HUDEP-2 (cell line): ENCODE measurements at regions not wholly inside any gene's neighbourhood (a gene's known extent, or its start where the extent isn't known, plus 50 kb on each side); places are given as distances from the start of the nearest gene placed in this dataset.

Experiments
- DNase-seq, 76 experiments: peaks; one replicate each; lab custom pipeline; 2025; ENCODE audit not compliant: unreplicated experiment in 76 of 76; lab: John Stamatoyannopoulos, UW

DNA sequence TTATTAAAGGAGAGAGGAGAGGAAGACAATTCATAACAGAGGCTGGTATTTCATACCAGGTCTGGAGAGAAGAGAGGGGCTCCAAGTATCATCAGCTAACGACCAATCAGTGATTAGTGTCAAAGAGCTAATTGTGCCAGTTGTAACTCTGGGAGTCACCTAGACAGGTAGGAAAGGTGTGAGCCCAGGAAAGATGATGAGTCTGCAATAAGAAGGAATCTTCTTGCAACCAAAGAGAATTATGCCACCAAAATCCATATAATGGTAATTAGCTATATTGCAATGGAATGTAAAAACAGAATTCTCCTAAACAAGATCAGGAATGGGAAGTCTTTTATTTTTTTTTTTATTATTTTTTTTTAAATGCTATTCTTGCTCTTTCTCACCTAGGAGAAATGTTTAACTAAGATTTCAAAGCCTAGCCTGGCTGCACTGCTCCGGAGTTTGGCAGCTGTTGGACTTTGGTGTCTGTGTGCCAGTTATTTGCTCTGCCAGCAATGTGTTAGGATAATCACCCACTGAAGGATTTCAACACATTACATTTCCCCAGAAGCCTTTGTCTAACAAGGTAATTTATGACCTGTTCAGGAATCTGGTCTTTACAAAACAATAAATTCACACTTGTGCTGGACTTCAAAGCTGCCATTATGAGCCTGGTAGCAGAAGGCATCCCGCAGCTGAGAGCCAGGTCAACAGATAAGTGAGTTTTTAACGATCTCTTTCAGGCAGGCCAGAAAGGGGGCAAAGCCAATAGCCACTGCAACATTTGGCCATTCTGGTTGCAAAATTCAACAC is 89.4 kb downstream of the FOXB1 start:
- DNase-seq = no peak

DNA sequence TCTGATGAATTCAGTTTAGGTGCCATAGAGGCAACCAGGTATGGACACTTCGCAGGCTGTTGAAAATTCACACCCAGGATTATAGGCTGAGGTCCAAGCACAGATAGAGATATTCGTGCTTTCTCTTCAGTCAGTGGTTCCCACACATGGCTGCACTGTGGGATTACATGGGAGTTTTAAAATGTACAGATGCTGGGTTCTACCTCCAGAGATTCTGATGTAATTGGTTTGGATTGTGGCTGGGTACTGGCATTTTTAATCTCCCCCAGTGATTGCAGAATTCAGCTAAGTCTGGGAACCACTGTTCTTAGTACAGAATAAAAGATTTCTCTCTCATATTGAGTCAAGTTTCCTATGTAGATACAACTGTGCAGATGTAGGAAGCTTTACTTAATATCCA is 91.6 kb downstream of the FOXB1 start:
- DNase-seq = no peak

DNA sequence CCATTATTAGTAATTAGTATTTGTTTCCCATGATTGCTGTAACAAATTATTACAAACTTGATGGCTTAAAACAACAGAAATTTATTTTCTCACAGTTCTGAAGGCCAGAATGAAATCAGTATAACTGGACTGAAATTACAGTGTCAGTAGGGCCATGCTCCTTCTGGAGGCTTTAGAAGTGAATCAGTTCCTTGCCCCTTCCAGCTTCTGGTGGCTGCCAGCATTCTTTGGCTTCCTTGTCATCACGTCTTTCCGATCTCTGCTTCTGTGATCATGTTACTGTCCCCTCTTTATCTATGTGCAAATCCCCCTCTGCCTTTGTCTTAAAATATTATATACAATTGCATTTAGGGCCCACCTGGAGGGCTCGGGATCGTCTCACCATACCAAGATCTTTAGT is 92.0 kb downstream of the FOXB1 start:
- no peak for DNase-seq

DNA sequence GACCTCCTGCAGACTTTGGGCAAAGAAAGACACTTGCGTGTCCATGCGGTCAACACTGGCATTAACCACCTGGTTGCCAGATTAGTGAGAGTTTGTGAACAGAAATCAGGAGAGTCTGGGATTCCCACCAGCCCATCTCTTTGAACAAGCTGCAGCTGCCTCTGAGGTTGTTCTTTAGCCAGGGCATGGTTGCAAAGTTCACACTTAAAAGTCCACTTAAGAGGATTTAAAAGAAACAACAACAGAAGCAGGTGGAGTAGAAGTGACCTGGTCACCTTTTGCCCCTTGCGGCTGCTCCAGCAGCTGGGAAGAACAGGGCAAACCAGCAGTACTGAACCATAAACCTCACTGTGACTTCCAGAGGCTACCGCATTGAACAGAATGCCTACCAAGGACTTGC is 97.3 kb downstream of the FOXB1 start:
- no peak for DNase-seq

DNA sequence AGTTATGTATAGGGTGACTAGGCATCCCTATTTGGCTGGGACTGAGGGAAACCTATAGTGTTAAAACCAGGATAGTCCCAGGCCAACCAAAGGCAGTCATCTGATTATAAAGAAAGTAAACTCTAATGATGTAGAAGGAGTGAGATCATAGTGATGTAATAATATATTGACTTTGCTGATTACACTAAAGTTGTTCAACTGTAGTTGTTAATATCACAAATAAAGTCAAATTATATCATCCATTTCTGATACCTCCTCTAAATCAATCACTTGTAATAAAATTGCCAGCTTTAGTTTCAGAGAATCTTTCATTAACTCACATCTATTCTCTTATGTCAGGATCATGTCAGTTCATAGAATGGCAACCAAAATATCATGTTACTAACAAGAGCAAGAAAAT is 98.6 kb downstream of the FOXB1 start:
- DNase-seq = no peak

DNA sequence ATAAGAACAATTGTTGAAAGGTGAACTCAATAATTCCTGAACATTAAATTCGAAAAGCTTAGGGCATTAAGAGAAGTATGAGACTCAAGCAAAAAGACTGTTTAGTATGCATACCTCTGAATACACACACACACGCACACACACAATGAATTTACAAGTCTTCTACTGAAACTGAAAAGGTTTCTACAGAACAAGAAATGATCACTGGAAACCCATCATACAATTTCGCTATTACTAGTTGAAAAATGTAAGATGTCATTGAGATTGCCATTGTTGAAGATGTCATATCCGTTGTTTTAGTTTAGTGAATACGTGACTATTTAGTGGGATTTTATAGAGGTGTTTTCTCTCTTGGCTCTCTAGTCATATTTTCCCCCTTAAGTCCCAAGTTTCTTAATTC is 106.8 kb downstream of the FOXB1 start:
- DNase-seq = no peak

DNA sequence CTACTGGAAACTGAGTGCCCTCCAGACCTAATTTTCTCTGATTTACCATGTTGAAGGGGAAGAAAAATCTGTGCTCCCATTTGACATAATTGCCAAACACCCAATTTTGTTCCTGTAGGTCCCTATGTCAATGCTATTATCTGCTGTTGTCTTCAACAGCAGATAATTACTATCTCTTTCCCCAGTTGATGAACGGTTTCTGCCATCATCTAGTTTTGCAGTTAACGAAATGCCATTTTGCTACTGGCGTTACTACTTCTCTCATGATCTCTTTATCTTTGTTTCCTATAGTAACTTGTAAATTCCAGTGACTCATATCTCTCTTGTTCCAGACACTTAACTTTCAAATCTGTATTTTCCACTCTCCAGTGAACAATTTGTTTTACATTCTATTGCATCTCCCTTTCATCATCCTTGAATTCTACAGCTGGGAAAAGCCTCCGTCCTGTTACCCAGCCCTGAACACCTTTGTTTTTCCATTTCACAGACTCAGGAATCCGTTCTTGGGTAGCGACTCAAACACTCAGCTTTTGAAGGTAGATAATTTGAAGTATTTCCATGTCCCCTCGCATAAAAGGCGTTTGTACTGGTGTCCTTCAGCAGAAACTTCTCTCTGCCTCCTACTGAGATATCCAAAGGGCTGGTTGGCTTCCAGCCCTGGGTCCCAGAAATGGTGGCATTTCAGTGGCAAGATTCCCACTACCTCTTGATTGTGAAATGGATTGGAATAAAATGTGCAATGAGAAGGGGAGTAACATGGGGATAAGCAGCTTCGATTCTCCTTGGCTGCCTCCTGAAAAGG is 111.7 kb downstream of the FOXB1 start:
- no peak for DNase-seq

DNA sequence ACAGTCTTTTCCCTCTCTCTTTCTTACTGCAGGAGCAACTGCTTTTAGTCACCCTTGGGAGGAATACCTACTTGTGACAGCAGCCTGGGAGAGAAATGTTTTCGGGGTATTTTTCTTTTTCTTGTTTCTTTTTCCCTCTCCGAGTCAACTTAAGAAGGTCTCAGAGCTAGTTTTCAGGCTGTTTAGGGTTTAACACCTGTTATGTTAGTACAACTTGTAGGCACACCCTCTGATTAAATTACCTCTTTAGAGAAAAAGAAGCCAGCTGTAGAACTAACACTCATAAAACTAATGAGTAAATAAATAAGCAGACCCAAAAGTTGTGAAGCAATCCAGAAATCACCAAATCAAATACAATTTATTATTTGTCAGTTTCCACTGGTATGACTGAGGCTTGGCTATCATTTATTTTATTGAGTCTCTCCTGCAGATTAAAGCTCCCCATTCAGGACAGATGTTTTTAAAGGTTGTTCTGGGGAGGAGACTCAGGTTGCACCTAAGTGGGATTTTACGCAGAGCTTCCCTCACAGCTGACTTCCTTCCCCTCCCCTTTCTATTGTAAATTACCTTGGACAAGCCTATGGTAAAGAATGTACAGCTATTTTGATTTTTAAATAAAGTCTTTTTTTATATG is 112.5 kb downstream of the FOXB1 start:
- DNase-seq = no peak

DNA sequence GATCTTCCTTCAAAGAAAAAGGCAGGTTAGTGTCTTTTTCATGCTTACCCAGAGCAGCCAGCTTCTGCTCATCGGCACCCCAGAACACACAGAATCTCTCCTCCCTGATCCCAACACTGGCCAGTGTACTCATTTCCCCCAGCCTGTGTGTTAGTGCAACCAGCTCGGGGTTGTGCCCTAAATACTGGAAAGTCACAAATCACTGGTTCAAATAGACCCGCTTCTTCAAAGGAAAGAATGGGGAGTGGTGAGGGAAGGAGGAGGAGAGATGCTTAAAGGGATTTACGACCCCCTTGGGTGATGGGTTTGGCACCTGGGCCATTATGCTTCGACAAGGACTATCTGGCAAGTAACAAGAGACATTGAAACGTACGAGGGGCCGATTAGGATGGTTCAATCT is 114.0 kb downstream of the FOXB1 start:
- DNase-seq = no peak

DNA sequence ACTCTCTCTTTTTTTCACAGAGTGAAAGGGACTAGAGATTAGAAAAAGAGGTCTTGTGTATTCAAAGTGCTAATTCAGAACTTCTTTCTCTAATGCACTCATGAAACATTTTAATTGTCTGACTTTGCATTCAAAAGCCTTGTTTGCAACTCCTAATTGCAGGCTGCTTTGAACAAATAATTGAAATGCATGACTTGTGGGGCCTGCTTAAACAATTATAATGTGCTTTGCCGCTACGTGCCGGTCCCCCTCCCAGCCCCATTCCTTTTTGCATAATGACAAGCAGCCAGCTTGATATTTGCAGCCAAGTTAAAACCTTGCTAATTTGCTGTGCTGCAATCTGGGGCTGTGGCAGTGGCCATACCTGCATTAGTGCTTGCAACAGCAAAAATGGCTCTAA is 114.5 kb downstream of the FOXB1 start:
- DNase-seq = no peak

DNA sequence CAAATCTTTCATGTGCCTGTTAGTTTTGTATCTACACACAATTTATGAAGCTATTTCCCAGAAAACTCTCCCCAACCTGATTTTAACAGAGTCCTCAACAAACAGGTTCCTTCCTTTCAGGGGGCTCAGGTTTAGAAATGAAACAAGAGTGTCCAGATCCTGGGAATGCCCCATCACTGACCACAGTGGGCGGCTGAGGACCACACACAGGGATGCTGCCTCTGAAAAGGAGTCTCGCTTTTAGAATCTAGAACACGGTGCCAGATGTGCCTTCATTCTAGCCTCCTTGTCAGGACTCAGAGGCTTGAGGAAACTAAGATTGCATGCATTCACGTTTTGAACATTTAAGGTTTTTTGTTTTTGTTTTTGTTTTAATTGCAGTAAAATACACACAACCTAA is 115.0 kb downstream of the FOXB1 start:
- DNase-seq = no peak

DNA sequence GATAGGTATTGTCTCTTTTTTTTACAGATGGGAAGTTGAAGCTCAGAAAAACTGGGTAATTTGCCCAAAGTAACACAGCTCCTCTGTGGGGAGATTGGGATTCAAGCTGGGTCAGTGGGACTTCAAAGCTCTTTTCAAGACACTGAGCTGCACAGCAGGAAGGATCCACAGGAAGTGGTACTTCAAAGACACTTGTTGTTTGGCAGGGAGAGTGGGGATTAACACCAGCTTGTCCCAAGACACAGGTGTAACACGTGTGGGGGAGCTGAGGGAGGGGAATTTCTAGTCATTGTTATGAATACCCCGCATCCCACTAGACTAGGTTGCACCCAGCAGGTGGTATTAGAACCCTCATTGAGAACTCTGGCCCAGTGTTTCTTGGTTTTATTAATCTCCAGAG is 116.0 kb downstream of the FOXB1 start:
- no peak for DNase-seq

DNA sequence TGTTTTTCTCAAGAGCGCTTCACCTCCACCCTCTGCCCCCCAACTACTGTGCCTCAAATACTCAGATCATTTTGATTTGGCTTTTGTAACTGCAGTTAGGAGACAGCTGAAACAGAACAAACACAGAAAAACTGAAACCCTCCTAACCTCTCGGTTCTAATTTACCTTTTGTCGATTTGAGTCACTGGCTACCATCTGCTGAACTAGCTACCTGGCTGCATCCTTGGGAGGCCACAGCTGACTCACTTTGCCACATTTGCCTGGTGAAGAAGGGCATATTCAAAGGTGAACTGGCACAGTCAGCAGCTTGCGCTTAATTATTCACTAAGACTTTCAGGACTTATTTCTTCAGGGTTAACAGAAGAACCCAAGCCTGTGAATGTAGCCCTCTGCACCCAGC is 117.7 kb downstream of the FOXB1 start:
- DNase-seq = no peak

DNA sequence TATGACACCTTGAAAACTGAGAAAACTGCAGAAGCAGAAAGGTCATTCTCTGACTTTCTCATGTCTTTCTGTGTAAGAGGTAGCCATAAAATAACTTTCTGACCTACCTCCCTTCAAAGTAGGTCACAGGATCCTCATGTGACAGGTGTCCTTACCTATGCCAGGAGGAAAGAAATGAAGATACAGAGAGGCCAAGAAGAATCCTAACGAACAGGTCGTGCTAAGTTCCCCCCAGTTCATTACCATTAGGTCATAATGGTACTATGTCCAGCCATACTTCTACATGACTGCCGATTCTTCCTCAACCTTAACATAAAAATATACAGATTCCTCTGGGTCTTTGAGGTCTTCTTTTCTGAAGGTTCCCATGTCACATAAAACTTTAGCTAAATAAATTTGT is 118.6 kb downstream of the FOXB1 start:
- no peak for DNase-seq

DNA sequence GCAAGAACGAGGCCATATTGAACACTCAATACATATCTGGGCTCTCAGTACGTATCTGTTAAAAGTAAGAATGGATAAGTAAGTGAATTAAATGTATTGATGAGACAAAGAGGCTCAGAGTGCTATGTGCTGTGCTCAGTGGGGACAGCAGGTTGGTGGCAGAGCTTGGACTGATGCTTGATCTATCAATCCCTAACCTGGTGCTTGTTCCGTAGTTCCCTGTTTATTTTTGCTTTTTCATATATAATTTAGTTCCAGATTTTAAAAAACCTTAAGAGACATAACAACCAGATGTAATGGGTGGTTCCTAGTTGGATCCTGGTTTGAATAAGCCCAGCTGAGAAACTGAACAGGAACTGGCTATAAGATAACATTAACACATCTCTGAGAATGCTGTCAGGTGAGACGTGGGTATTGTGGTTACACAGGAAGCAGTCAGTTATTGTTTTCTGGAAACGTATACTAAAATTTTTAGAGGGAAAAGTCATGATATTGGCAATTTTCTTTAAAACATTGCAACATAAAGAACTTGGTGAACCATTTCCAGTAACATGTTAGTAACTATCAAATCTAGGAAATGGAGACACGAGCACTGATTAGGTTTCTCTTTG is 120.5 kb downstream of the FOXB1 start:
- DNase-seq = no peak

DNA sequence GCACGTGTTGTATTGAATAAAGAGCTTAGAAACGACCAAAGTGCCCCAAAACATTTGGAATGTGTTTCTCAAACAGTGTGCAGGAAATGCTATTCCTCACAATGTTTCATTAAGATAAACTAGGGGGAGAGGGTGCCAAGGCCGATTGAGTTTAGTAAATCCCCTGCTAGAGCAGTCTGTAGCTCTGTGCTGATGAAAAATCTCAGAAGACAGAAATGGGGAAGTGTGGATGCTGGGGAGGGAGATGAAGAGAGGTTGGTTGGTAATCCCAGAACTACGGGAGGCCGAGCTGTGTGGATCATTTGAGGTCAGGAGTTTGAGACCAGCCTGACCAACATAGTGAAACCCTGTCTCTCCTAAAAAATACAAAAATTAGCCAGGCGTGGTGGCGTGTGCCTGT is 121.2 kb downstream of the FOXB1 start:
- no peak for DNase-seq

DNA sequence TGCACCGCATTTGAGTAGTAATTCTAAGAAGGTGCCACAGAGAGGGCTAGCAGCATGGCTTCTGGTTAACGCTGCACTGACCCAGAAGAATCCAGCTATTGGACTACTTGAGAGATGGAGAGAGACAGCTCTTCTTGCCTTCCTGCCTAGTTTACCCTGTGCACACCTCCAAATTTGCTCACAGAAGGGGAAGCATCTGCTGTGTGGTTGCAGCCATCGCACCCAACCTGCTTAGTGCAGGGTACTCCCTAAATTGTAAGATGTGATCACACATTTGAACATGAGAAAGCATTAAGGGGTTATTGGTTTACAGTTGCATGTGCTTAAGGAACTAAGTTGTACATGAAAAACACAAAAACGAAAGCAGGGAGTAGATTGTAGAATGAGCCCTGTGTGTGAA is 122.1 kb downstream of the FOXB1 start:
- DNase-seq = no peak

DNA sequence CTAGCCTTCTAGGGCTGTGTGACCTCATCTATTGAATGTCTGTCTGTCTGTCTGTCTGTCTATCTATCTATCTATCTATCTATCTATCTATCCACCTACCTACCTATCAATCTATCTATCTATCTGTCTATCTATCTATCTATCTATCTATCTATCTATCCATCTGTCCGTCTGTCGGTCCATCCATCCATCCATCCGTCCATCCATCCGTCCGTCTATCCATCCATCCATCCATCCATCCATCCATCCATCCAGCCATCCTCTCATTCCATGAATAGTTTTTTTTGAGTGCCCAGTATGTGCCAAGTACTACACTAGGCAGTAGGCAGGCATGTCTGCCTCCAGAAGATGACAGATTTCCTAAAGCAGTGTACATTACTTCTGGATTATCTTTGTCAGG is 122.5 kb downstream of the FOXB1 start:
- no peak for DNase-seq

DNA sequence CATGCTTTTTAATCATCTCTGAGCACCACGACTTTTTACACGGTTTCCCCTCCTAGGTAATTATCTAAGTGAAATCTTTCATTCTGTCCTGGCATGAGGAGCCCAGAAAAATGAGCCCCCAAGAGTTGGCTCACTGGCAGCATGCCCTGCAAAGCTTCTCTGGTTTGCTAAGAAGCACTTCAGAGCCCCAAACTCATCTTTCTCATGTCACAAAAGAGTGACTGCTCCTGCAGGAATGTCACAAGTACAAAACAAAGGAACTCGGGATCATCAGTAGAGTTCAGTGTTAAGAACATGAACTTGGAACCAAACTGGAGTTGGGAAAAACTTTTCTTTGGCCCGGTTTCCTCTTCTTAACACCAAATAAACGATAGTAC is 123.9 kb downstream of the FOXB1 start:
- no peak for DNase-seq

DNA sequence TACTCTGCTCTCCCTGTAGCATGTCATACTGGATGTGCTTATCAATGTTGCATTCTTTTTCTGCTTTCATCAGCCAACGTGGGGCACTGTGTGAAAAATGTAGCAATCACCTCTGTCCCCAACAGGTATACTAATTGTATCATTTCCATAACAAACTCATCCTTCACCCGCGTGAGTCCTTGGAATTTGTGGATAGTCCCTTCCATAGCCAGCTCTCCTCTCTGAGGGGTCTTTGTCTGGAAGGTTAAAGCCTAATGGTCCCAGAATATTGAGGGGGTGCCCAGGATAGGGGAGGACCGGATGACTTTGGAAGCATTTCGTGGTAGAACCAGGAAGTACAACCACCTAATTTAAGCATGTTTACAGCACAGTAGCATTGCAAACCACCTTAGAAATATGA is 124.6 kb downstream of the FOXB1 start:
- no peak for DNase-seq

DNA sequence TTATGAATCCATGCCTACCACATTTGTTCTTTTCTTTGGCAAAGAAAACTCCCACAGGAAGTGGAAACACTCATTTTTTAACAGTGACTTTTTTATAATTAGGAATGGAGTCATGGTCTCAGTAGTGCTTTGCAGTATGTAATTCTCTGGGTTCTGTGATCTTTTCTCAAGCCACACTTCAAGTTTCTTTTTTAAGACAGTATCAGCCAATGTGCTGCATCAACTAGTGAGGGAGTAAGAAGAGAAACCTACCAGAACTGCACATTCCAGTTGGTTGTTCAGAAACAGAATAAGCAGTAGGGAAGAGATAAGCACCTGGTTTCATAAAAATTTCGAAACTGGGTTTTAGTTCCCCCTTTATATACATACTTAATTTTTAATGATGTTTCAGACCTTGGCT is 126.3 kb downstream of the FOXB1 start:
- DNase-seq = no peak

DNA sequence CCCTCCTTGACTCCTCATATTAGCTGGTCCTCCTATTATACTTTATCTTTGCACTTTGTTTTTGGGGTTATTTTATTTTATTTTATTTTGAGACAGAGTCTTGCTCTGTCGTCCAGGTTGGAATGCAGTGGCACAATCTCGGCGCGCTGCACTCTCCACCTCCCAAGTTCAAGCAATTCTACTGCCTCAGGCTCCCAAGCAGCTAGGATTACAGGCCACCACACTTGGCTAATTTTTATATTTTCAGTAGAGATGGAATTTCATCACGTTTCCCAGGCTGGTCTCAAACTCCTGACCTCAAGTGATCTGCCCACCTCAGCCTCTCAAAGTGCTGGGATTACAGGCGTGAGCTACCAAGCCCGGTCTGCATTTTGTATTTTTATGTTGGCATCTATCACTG is 126.7 kb downstream of the FOXB1 start:
- no peak for DNase-seq
